MV-4-11 (cell line): ENCODE measurements at regions not wholly inside any gene's neighbourhood (a gene's known extent, or its start where the extent isn't known, plus 50 kb on each side); places are given as distances from the start of the nearest gene placed in this dataset.

Source experiments
- DNase-seq: peaks from one replicate; lab custom pipeline; 2025; lab: John Stamatoyannopoulos, UW

GRCh38 chr10:10956681-10957542 is 60.8 kb upstream of the CELF2 start:
- no peak for DNase-seq

DNA sequence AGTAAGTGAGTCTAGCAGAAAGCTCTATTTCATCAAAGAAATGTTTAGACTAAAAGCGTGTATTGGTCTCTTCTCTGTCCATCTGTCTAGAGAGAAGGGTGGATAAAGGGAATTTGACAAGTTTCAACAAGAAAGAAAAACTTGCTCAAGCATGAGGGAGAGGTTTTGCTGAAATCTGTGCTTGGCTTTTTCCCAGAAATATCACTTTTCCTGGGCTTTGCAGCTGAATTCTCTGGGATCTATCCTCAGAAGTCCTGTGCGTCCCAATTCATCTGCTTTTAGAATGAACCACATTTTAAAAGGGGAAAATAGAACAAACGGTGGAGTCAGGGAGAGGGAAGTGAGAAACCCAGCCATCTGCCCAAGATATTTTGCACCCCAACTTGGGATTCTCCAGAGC is 59.6 kb upstream of the CELF2 start:
- DNase-seq, result no peak

DNA sequence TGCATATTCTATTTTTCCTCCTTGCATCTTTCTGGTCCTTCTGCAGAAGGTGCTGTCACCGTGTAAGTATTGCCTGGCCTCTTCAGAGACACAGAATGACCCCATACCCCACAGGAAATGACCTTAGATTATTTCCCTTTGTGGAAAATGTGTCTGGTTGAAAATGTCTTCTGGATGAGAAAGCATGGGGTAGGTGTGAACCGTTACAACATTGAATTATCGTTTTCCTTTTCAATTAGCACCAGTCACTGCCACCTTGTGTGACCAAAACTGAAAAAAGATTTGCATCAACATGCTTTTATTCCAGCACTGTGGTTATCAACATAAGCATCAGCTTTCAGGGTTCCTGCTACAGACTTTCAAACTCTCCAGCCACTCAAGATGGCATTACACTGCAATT is 58.0 kb upstream of the CELF2 start:
- no peak for DNase-seq

- DNase-seq, result no peak
Measured at GRCh38 chr10:10960534-10960933, 57.1 kb upstream of the CELF2 start.

DNA sequence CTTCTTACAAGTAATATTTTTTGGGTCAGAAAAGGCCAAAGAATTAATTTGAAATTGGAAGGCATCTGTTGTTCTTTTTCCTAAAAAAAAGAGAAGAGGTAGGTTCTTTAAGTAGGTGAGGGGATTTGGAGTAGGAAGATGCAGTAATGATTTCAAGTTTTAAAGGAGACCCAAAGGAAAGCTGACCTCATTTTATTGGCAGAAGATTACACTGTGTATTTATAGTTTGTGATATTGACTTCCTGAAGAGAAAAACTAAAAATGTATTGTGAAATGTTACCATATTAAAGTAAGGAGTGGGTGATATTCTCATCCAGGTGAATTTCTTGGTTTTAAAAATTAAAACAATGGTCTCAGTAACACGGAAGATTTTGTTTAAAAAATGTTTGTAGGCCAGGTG is 56.6 kb upstream of the CELF2 start:
- DNase-seq, result no peak

DNA sequence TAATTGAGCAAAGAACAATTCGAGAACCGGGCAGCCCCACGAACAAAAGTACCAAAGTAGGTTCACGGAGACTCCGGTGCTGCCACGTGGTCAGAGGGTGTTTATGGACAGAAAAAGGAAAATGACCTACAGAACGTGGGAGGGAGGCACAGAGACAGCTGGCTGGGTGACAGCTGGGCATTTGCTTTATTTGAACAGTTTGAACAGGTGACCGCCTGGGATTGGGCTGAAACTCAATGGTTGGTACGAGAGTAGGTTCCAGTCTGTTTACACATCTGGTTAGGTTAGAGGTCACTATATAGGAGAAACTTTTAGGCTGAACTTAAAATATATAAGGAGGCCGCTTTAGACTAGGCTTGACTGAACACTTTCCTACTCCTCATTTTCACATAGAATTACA is 50.6 kb upstream of the CELF2 start:
- DNase-seq, result no peak

GRCh38 chr10:10967581-10968256 is 50.0 kb upstream of the CELF2 start:
- no peak for DNase-seq
